GM12878 (cell line): ENCODE measurements at regions not wholly inside any gene's neighbourhood (a gene's known extent, or its start where the extent isn't known, plus 50 kb on each side); places are given as distances from the start of the nearest gene placed in this dataset.

ENCODE experiments used
- ATAC-seq: fragments of 200-7000 bp; cut with Tn5 transposase; 3 replicates; pipeline ENCODE4 v1.9.1; 2020; ENCODE audit warnings: mild to moderate bottlenecking, moderate library complexity
- BruUV-seq: library from RNA; stranded (reverse); fragments of 400-500 nt; replicated peaks from 2 replicates; lab custom pipeline; 2021; lab: Mats Ljungman, UMichigan
- CTCF ChIA-PET: fragments of 300-600 bp; sonication (Branson Sonifier 250); formaldehyde crosslinking; extraction: SDS; loops from one replicate; lab custom pipeline; 2021; ENCODE audit warnings: inconsistent platforms; lab: Yijun Ruan, JAX
- POLR2A ChIA-PET: fragments of 350-600 bp; formaldehyde crosslinking; extraction: SDS; loops from one replicate; lab custom pipeline; 2021; ENCODE audit warnings: inconsistent platforms; lab: Charles Lee
- RAD21 ChIA-PET: fragments of 300-600 bp; sonication (Branson Sonifier 250); formaldehyde crosslinking; loops from one replicate; lab custom pipeline; 2023; ENCODE audit warnings: antibody characterized with exemption; ENCODE audit not compliant: unreplicated experiment; lab: Charles Lee
- SMC1A ChIA-PET: fragments of 300-600 bp; sonication (Branson Sonifier 250); formaldehyde crosslinking; loops from one replicate; lab custom pipeline; 2023; ENCODE audit not compliant: unreplicated experiment, uncharacterized antibody; lab: Charles Lee
- DNase-seq: peaks from one replicate; pipeline ENCODE4 v3.0.0-alpha.2; 2011; ENCODE audit warnings: low read depth, low spot score
- FAIRE-seq: peaks from 3 replicates; lab custom pipeline; 2011; peaks lifted over from hg19 to GRCh38; lab: Jason Lieb, UNC
- H2AFZ ChIP-seq: 2 replicates; pipeline ENCODE4 v1.6.0; 2011; ENCODE audit warnings: low read depth, low read length, control low read depth; ENCODE audit not compliant: control insufficient read depth
- H3K27ac ChIP-seq: 2 replicates; pipeline ENCODE4 v1.5.1; 2011; ENCODE audit warnings: control low read depth; ENCODE audit not compliant: control insufficient read depth, insufficient read depth
- H3K27me3 ChIP-seq, 2 experiments: replicated peaks in 1 of 2; 2 replicates each; pipeline versions ENCODE4 v1.6.0 to v1.6.1; 2011; ENCODE audit warnings: low read length in 1 of 2; ENCODE audit not compliant: control insufficient read depth in 2 of 2, insufficient read depth in 2 of 2
- H3K36me3 ChIP-seq, 2 experiments: 2 replicates each; pipeline ENCODE4 v1.5.1; 2011; ENCODE audit warnings: low read length in 1 of 2; ENCODE audit not compliant: control insufficient read depth in 2 of 2, insufficient read depth in 2 of 2
- H3K4me1 ChIP-seq: 2 replicates; pipeline ENCODE4 v1.6.1; 2011; ENCODE audit warnings: mild to moderate bottlenecking, low read length, moderate library complexity, mixed read lengths; ENCODE audit not compliant: control insufficient read depth, insufficient read depth
- H3K4me2 ChIP-seq: 2 replicates; pipeline ENCODE4 v1.6.0; 2011; ENCODE audit warnings: control low read depth; ENCODE audit not compliant: control insufficient read depth, insufficient read depth
- H3K4me3 ChIP-seq: fragments of 200-600 bp; sonication (generic); 2 replicates; pipeline ENCODE4 v1.5.1; 2016
- H3K79me2 ChIP-seq: 2 replicates; pipeline ENCODE4 v1.6.0; 2011; ENCODE audit warnings: low read length; ENCODE audit not compliant: control insufficient read depth, insufficient read depth
- H3K9ac ChIP-seq: 2 replicates; pipeline ENCODE4 v1.8.0; 2011; ENCODE audit warnings: low read length, control low read depth, mixed read lengths; ENCODE audit not compliant: control insufficient read depth, insufficient read depth
- H3K9me3 ChIP-seq: replicated peaks from 3 replicates; pipeline ENCODE4 v1.5.1; 2011; ENCODE audit warnings: mild to moderate bottlenecking, low read length; ENCODE audit not compliant: control insufficient read depth, insufficient read depth
- H4K20me1 ChIP-seq: 2 replicates; pipeline ENCODE4 v1.6.0; 2011; ENCODE audit not compliant: control insufficient read depth, insufficient read depth
- ATF7 ChIP-seq: fragments of 450-650 bp; IDR thresholded peaks from 2 replicates; pipeline ENCODE4 v1.6.1; 2016; ENCODE audit warnings: low read depth, mild to moderate bottlenecking
- BCL11A ChIP-seq: IDR thresholded peaks from 2 replicates; pipeline ENCODE4 v1.6.1; 2011; ENCODE audit warnings: low read depth, low read length
- BHLHE40 ChIP-seq, 2 experiments: fragments of 450-650 bp in 1 of 2; IDR thresholded peaks; 2 replicates each; pipeline ENCODE4 v1.6.1; 2011 to 2017; ENCODE audit warnings: low read depth in 2 of 2, borderline replicate concordance in 1 of 2, improper control_type of control experiment in 1 of 2, low read length in 1 of 2, mild to moderate bottlenecking in 1 of 2
- BRCA1 ChIP-seq: IDR thresholded peaks from 2 replicates; pipeline ENCODE4 v1.6.1; 2011; ENCODE audit warnings: low read depth, low read length, improper control_type of control experiment
- CHD1 ChIP-seq: IDR thresholded peaks from 2 replicates; pipeline ENCODE4 v1.6.1; 2012; ENCODE audit warnings: low read depth, low read length, improper control_type of control experiment
- IRF4 ChIP-seq: IDR thresholded peaks from 2 replicates; pipeline ENCODE4 v1.6.1; 2011; ENCODE audit warnings: low read depth, low read length
- LARP7 ChIP-seq: fragments of 450-650 bp; IDR thresholded peaks from 2 replicates; pipeline ENCODE4 v1.6.1; 2017; ENCODE audit warnings: mild to moderate bottlenecking
- NKRF ChIP-seq: fragments of 450-650 bp; conservative IDR thresholded peaks from 2 replicates; pipeline ENCODE4 v1.6.1; 2017; ENCODE audit warnings: mild to moderate bottlenecking, moderate library complexity
- RFX5 ChIP-seq: IDR thresholded peaks from 2 replicates; pipeline ENCODE4 v1.6.1; 2011; ENCODE audit warnings: low read depth, low read length, improper control_type of control experiment
- SMAD5 ChIP-seq: IDR thresholded peaks from 2 replicates; pipeline ENCODE4 v1.6.1; 2016; ENCODE audit warnings: antibody characterized with exemption, low read depth
- TAF1 ChIP-seq: IDR thresholded peaks from 2 replicates; pipeline ENCODE4 v1.6.1; 2011; ENCODE audit warnings: mild to moderate bottlenecking, low read depth, low read length, borderline replicate concordance
- USF2 ChIP-seq: IDR thresholded peaks from 2 replicates; pipeline ENCODE4 v1.6.1; 2011; ENCODE audit warnings: low read depth, low read length, improper control_type of control experiment, borderline replicate concordance
- ZNF207 ChIP-seq: fragments of 450-650 bp; IDR thresholded peaks from 2 replicates; pipeline ENCODE4 v1.6.1; 2014; ENCODE audit warnings: antibody characterized with exemption, mild to moderate bottlenecking, borderline replicate concordance
- ZSCAN29 ChIP-seq: fragments of 450-650 bp; IDR thresholded peaks from 2 replicates; pipeline ENCODE4 v1.6.1; 2017; ENCODE audit warnings: mild to moderate bottlenecking, moderate library complexity
- WGBS: methylation state at CpG from one replicate; pipeline ENCODE4 v1.1.6; 2016; ENCODE audit warnings: low lambda C conversion rate; ENCODE audit not compliant: insufficient replicate concordance, insufficient coverage; ENCODE audit errors: missing lambda C conversion rate; 5-methylcytosine and 5-hydroxymethylcytosine counted together
- in situ Hi-C: fragments of 300-500 bp; cut with MboI; formaldehyde crosslinking; loops from 9 replicates; pipeline ENCODE4 v1.14.3; 2018; ENCODE audit warnings: mixed read lengths
- intact Hi-C: fragments of 100-400 bp; cut with micrococcal nuclease; formaldehyde crosslinking; loops from one replicate; pipeline ENCODE4 v1.14.2; 2022; ENCODE audit not compliant: unreplicated experiment

- Histone ChIP-seq H3K79me2 (no peaks in the 10 kb centered on the region), H3K4me1 (no peaks in the 10 kb centered on the region), H3K27ac (no peak overlapping the region), H3K4me2 (no peak overlapping the region), H3K36me3 (no peaks in the 10 kb centered on the region), H2AFZ (no peak overlapping the region), H3K9me3 (no peaks in the 10 kb centered on the region), H4K20me1 (no peaks in the 10 kb centered on the region), H3K9ac (no peak overlapping the region), H3K4me3 (no peak overlapping the region), H3K27me3 (no peaks in the 10 kb centered on the region)
- WGBS, result 68% methylated on average over 1 of the region's 1 CpG
- ChIA-PET POLR2A (no interaction called here), SMC1A (no interaction called here), RAD21 (no interaction called here), CTCF (no interaction called here)
- in situ Hi-C loops, result no loop called here
- DNase-seq, result no peak
- FAIRE-seq, result no peak
- ATAC-seq, result no peak
- intact Hi-C loops, result loop anchor here (10.0 kb wide), 1 partner anchor 188 kb away; no protein-coding TSS in a partner anchor
- TF ChIP-seq IRF4 (no peak), NKRF (no peak)
- BruUV-seq, result no TSS peak
Observed at GRCh38 chr5:98637116-98637515, 136.3 kb upstream of the RGMB start.

GRCh38 chr5:98637557-98637956 is 135.9 kb upstream of the RGMB start:
- no peak for TF ChIP-seq BRCA1
- TF ChIP-seq BHLHE40 (IDR thresholded peaks at IDR 0.05; ENCODE audit: borderline replicate concordance in 1 of 2, low read depth in 2 of 2, low read length in 1 of 2), result no peak
- TF ChIP-seq SMAD5, result no peak
- TF ChIP-seq ATF7, result no peak
- no peak for TF ChIP-seq RFX5
- TF ChIP-seq ZSCAN29, result no peak
- no peak for TF ChIP-seq CHD1
- TF ChIP-seq USF2, result no peak
- no peak for TF ChIP-seq ZNF207
- no peak for TF ChIP-seq BCL11A
- TF ChIP-seq TAF1, result no peak
- no peak for TF ChIP-seq LARP7
- intact Hi-C loops (loop anchor here (10.0 kb wide), 1 partner anchor 187 kb away; no protein-coding TSS in a partner anchor), in situ Hi-C loops (no loop called here)
- 11% methylated on average over 3 of the region's 3 CpGs for WGBS
- Histone ChIP-seq H4K20me1 (no peaks in the 10 kb centered on the region), H2AFZ (no peak overlapping the region), H3K36me3 (no peaks in the 10 kb centered on the region), H3K27me3 (no peaks in the 10 kb centered on the region), H3K4me2 (no peak overlapping the region), H3K4me1 (no peaks in the 10 kb centered on the region), H3K9ac (no peak overlapping the region), H3K27ac (no peak overlapping the region), H3K9me3 (no peaks in the 10 kb centered on the region), H3K79me2 (no peaks in the 10 kb centered on the region), H3K4me3 (no peak overlapping the region)
- no peak for FAIRE-seq
- ChIA-PET SMC1A (no interaction called here), RAD21 (no interaction called here), CTCF (no interaction called here), POLR2A (no interaction called here)
- ATAC-seq, result no peak
- DNase-seq, result no peak
- no TSS peak for BruUV-seq
